ENCODE measurements at regions not wholly inside any gene's neighbourhood (a gene's known extent, or its start where the extent isn't known, plus 50 kb on each side); places are given as distances from the start of the nearest gene placed in this dataset.

DNA sequence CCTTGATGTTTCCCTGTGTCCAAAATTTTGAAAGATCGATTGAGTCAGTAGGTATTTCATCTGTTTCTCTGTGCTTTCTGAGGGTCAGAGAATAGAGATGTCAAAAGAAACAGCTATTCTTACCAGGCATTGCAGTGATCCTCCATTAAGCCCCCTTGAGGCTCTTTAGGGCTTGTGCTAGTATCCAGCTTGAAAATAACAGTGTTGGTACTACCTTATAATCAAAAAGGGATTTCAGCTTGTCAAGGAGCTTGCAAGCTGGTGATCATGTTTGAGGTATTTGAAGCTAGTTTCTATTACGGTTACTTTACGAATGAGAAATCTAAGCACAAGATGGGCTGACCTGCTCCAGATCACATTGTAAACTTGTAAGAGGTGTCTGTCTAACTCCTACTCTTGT, 103.4 kb downstream of the EDEM1 start:
- Histone ChIP-seq H3K4me3 (ENCODE audit: low read depth, low read length) (no peak overlapping the region), H3K9me3 (ENCODE audit: control insufficient read depth, insufficient read depth, low read length) (no peaks in the 10 kb centered on the region), H3K36me3 (ENCODE audit: control insufficient read depth, insufficient read depth, low read length) (no peaks in the 10 kb centered on the region), H3K27ac (ENCODE audit: low read depth, low read length) (no peak overlapping the region), H3K27me3 (ENCODE audit: control insufficient read depth, insufficient read depth, low read length) (no peaks in the 10 kb centered on the region), H3K4me1 (ENCODE audit: control insufficient read depth, insufficient read depth, low read length) (no peaks in the 10 kb centered on the region)
- 94% methylated on average over 3 of the region's 3 CpGs for WGBS (ENCODE audit: insufficient coverage)
- no peak for DNase-seq (ENCODE audit: low read depth in 4 of 6, low spot score in 6 of 6)

DNA sequence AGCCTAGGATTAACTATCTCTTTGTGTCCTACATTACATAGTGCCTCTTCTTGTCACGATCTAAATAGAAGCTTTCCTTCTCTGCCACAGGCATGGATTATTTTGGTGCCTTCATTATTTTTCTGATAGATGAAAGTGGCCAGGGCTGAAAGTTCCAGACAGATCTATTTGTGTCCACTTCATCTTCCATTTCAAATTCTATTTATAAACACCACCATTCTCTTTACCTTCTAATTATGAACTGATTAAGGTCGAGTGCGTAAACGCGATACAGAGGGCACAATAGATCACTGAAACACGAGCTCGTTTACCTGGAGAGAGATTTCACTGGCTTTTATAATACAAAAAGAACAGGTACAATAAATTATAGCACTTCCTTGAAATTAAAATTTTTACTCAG, 105.0 kb downstream of the EDEM1 start:
- no peaks in the 10 kb centered on the region for H3K27me3 ChIP-seq (ENCODE audit: control insufficient read depth, insufficient read depth, low read length)
- no peak overlapping the region for H3K4me3 ChIP-seq (ENCODE audit: low read depth, low read length)
- WGBS (ENCODE audit: insufficient coverage), result 75% methylated on average over 2 of the region's 7 CpGs
- H3K4me1 ChIP-seq (ENCODE audit: control insufficient read depth, insufficient read depth, low read length), result peaks cover 2% of the 10 kb centered on the region
- H3K27ac ChIP-seq (ENCODE audit: low read depth, low read length), result no peak overlapping the region
- H3K9me3 ChIP-seq (ENCODE audit: control insufficient read depth, insufficient read depth, low read length), result no peaks in the 10 kb centered on the region
- no peaks in the 10 kb centered on the region for H3K36me3 ChIP-seq (ENCODE audit: control insufficient read depth, insufficient read depth, low read length)
- DNase-seq (ENCODE audit: low read depth in 4 of 6, low spot score in 6 of 6), result no peak

DNA sequence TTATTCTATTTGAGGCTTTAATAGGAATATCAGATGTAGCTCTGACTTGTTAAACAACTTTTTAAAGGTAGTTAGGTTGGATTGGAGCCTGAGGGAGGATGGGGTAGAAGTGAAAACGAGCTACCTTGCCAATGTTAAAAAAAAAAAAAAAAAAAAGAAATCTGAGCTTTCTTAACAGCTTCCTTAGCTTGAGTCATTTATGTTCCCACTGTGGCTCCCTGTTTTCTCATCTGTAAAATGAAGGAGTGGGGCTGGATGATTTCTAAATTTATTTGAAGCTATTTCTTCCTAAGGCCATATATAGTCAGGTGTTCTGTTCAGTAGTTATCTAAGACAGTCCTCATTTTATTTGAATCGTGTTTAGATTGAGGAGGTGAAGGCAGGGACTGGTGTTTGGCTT, 105.7 kb downstream of the EDEM1 start:
- Histone ChIP-seq H3K27me3 (ENCODE audit: control insufficient read depth, insufficient read depth, low read length) (no peaks in the 10 kb centered on the region), H3K4me1 (ENCODE audit: control insufficient read depth, insufficient read depth, low read length) (peaks cover 3% of the 10 kb centered on the region), H3K4me3 (ENCODE audit: low read depth, low read length) (no peak overlapping the region), H3K36me3 (ENCODE audit: control insufficient read depth, insufficient read depth, low read length) (no peaks in the 10 kb centered on the region), H3K27ac (ENCODE audit: low read depth, low read length) (no peak overlapping the region), H3K9me3 (ENCODE audit: control insufficient read depth, insufficient read depth, low read length) (no peaks in the 10 kb centered on the region)
- peak in 1 of 6 donors; percentile 60 for DNase-seq (ENCODE audit: low read depth in 4 of 6, low spot score in 6 of 6)
- WGBS (ENCODE audit: insufficient coverage), result 100% methylated on average over 1 of the region's 2 CpGs

DNA sequence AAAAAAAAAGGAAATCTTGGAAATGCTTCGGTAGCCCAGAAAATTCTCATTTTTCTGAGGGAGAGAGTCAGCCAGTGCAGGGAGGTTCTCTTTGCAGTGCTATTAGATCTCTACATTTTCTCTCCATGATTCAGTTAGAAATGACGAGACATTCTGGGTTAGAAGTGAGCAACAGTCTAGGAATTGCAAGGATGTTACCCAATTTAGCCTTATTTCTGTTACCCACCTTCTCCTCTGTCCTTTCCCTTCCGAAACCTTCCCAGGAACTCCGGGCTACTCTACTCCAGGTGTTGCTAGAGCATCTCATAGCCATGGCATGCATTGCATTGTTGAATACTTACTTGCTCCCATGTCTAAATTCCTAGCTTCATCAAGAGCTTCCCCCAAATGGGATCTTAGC, 106.8 kb downstream of the EDEM1 start:
- Histone ChIP-seq H3K36me3 (ENCODE audit: control insufficient read depth, insufficient read depth, low read length) (no peaks in the 10 kb centered on the region), H3K27me3 (ENCODE audit: control insufficient read depth, insufficient read depth, low read length) (no peaks in the 10 kb centered on the region), H3K27ac (ENCODE audit: low read depth, low read length) (no peak overlapping the region), H3K4me3 (ENCODE audit: low read depth, low read length) (no peak overlapping the region), H3K9me3 (ENCODE audit: control insufficient read depth, insufficient read depth, low read length) (no peaks in the 10 kb centered on the region), H3K4me1 (ENCODE audit: control insufficient read depth, insufficient read depth, low read length) (peaks cover 3% of the 10 kb centered on the region)
- no peak for DNase-seq (ENCODE audit: low read depth in 4 of 6, low spot score in 6 of 6)
- 92% methylated on average over 2 of the region's 4 CpGs for WGBS (ENCODE audit: insufficient coverage)

DNA sequence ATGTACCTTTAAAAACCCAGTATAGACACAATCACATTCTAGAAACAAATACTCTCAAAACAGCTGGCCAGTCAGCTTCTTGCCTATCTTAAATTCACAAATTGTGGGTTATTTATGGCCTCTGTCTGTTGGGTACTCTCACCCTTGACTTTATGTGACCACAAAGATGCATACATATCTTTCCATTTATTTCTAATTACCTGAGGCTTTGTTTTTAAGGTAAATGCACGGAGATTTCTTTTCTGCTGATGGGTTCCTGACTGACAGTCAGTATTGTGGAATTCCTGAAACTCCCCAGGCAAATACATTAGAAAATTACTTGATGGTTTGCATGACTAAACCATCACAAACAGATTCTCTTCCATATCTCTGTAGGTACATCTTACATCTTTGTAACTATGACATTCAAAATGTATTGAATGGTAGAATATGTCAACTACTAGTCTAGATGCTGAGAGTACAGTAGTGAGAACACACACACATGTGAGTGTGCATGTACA, 107.7 kb downstream of the EDEM1 start:
- no peak overlapping the region for H3K27ac ChIP-seq (ENCODE audit: low read depth, low read length)
- no peak overlapping the region for H3K4me3 ChIP-seq (ENCODE audit: low read depth, low read length)
- no CpG with 5 or more reads among the region's 1 CpG for WGBS (ENCODE audit: insufficient coverage)
- peaks cover 3% of the 10 kb centered on the region for H3K4me1 ChIP-seq (ENCODE audit: control insufficient read depth, insufficient read depth, low read length)
- DNase-seq (ENCODE audit: low read depth in 4 of 6, low spot score in 6 of 6), result no peak
- H3K9me3 ChIP-seq (ENCODE audit: control insufficient read depth, insufficient read depth, low read length), result no peaks in the 10 kb centered on the region
- H3K27me3 ChIP-seq (ENCODE audit: control insufficient read depth, insufficient read depth, low read length), result no peaks in the 10 kb centered on the region
- no peaks in the 10 kb centered on the region for H3K36me3 ChIP-seq (ENCODE audit: control insufficient read depth, insufficient read depth, low read length)

DNA sequence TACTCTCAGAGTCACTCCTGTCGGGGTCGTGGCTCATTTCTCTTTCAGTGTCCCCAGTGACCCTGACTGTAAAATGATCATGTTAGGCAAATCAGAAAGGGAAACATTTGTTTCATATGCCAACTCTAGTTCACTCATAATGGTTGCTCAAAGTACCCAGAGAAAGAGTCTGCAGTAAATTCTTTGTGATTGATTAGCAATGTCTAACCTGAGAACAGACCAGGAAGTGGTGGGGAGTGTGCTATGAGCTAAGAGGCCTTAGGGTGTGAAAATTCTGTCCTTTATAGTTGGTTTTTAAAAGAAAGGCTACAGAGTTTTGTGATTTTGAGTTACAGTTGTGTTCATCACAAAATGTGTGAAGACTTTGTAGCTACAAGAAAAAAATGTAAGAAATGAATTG, 108.9 kb downstream of the EDEM1 start:
- no peaks in the 10 kb centered on the region for H3K36me3 ChIP-seq (ENCODE audit: control insufficient read depth, insufficient read depth, low read length)
- no peaks in the 10 kb centered on the region for H3K27me3 ChIP-seq (ENCODE audit: control insufficient read depth, insufficient read depth, low read length)
- no peaks in the 10 kb centered on the region for H3K9me3 ChIP-seq (ENCODE audit: control insufficient read depth, insufficient read depth, low read length)
- WGBS (ENCODE audit: insufficient coverage), result 100% methylated on average over 2 of the region's 2 CpGs
- no peak overlapping the region for H3K4me3 ChIP-seq (ENCODE audit: low read depth, low read length)
- H3K27ac ChIP-seq (ENCODE audit: low read depth, low read length), result no peak overlapping the region
- DNase-seq (ENCODE audit: low read depth in 4 of 6, low spot score in 6 of 6), result no peak
- peaks cover 3% of the 10 kb centered on the region for H3K4me1 ChIP-seq (ENCODE audit: control insufficient read depth, insufficient read depth, low read length)

DNA sequence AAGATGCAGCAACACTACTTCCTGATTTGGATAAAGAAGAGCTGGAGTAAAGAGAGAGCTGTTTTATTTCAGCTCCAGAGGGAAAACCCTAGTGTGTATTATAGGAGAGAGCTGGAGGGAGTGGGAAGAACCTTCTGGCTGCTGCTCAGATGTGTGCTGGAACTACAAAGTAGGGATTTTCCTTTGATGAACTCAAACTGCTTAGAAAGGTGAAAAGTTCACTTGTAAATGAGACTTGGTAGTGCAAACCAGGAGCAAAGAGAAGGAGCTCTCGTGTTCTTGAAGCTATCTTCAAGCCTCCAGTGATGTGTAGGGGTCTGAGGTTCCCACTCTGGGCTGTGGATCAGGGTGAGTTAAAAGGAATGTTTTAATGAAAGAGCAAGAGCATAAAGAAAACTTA, 110.4 kb downstream of the EDEM1 start:
- Histone ChIP-seq H3K36me3 (ENCODE audit: control insufficient read depth, insufficient read depth, low read length) (no peaks in the 10 kb centered on the region), H3K9me3 (ENCODE audit: control insufficient read depth, insufficient read depth, low read length) (no peaks in the 10 kb centered on the region), H3K27ac (ENCODE audit: low read depth, low read length) (no peak overlapping the region), H3K4me1 (ENCODE audit: control insufficient read depth, insufficient read depth, low read length) (peaks cover 3% of the 10 kb centered on the region), H3K4me3 (ENCODE audit: low read depth, low read length) (no peak overlapping the region), H3K27me3 (ENCODE audit: control insufficient read depth, insufficient read depth, low read length) (no peaks in the 10 kb centered on the region)
- no CpG with 5 or more reads among the region's 1 CpG for WGBS (ENCODE audit: insufficient coverage)
- peak in 2 of 6 donors; percentile 20 to 49 for DNase-seq (ENCODE audit: low read depth in 4 of 6, low spot score in 6 of 6)

DNA sequence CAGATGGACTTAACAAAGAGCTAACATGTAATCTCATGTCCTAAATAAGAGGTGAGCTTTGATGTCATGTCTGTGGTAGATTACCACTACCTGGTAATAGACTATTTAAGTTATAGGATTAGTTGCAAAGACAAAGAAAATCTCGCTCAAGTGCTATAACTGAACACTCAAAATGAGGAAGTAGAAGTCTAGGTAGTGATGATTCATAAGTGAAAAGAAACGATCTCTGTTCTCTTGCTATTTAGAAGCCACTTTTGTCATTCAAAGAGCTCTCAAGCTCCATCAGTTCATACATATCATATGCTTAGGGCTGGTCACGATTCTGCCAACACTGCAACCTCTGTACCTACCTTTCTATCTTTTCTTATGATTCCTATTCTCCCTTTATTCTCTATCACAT, 110.9 kb downstream of the EDEM1 start:
- 100% methylated on average over 1 of the region's 3 CpGs for WGBS (ENCODE audit: insufficient coverage)
- Histone ChIP-seq H3K36me3 (ENCODE audit: control insufficient read depth, insufficient read depth, low read length) (no peaks in the 10 kb centered on the region), H3K27ac (ENCODE audit: low read depth, low read length) (no peak overlapping the region)

DNA sequence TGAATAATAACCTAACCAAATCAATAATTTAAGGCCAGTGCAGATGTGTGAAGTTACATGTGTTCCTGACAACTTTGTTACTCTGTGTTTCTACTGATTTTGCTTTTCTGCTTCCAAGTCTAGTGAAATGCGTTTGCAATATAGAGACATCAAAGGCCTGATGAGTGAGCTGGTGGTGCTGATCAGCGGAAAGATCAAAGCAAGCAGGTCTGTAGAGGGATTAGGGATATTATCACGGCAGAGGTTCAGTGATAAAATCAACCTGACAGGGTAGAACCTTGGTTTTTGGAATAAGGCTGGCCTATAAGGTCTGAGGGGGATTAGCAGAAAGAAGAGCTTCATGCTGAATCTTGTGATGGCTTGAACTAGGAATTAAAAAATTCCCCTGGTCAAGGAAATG, 111.7 kb downstream of the EDEM1 start:
- no peaks in the 10 kb centered on the region for H3K36me3 ChIP-seq (ENCODE audit: control insufficient read depth, insufficient read depth, low read length)
- no peaks in the 10 kb centered on the region for H3K9me3 ChIP-seq (ENCODE audit: control insufficient read depth, insufficient read depth, low read length)
- peaks cover 3% of the 10 kb centered on the region for H3K4me1 ChIP-seq (ENCODE audit: control insufficient read depth, insufficient read depth, low read length)
- WGBS (ENCODE audit: insufficient coverage), result 58% methylated on average over 3 of the region's 3 CpGs
- no peak for DNase-seq (ENCODE audit: low read depth in 4 of 6, low spot score in 6 of 6)
- no peak overlapping the region for H3K27ac ChIP-seq (ENCODE audit: low read depth, low read length)
- H3K27me3 ChIP-seq (ENCODE audit: control insufficient read depth, insufficient read depth, low read length), result no peaks in the 10 kb centered on the region
- H3K4me3 ChIP-seq (ENCODE audit: low read depth, low read length), result no peak overlapping the region

More for the DNA sequence above, 110.9 kb downstream of the EDEM1 start:
- Histone ChIP-seq H3K9me3 (ENCODE audit: control insufficient read depth, insufficient read depth, low read length) (no peaks in the 10 kb centered on the region), H3K4me1 (ENCODE audit: control insufficient read depth, insufficient read depth, low read length) (peaks cover 3% of the 10 kb centered on the region), H3K27me3 (ENCODE audit: control insufficient read depth, insufficient read depth, low read length) (no peaks in the 10 kb centered on the region), H3K4me3 (ENCODE audit: low read depth, low read length) (no peak overlapping the region)
- no peak for DNase-seq (ENCODE audit: low read depth in 4 of 6, low spot score in 6 of 6)

DNA sequence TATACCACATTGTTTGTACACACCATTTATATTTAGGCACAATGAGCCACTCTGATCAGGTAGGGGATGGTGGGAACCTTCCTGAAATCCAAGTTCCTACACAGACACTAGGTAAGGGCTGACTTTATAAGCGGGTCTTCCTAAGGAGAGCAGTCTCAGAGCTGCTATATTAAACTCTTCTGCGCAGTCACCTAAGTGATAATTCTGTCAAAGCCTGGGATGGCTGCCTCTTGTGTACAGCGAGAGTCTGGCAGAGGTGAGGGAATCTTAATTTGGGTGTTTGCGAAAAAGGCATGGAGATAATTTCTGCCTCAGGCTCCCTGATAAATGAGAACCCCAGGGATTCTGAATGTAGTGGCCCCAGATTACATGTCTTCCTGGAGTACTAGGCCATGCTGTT, 113.1 kb downstream of the EDEM1 start:
- 96% methylated on average over 4 of the region's 4 CpGs for WGBS (ENCODE audit: insufficient coverage)
- Histone ChIP-seq H3K4me3 (ENCODE audit: low read depth, low read length) (no peak overlapping the region), H3K9me3 (ENCODE audit: control insufficient read depth, insufficient read depth, low read length) (no peaks in the 10 kb centered on the region), H3K27ac (ENCODE audit: low read depth, low read length) (no peak overlapping the region), H3K36me3 (ENCODE audit: control insufficient read depth, insufficient read depth, low read length) (no peaks in the 10 kb centered on the region), H3K4me1 (ENCODE audit: control insufficient read depth, insufficient read depth, low read length) (peaks cover 3% of the 10 kb centered on the region), H3K27me3 (ENCODE audit: control insufficient read depth, insufficient read depth, low read length) (no peaks in the 10 kb centered on the region)
- no peak for DNase-seq (ENCODE audit: low read depth in 4 of 6, low spot score in 6 of 6)
